ENCODE measurements at regions not wholly inside any gene's neighbourhood (a gene's known extent, or its start where the extent isn't known, plus 50 kb on each side); places are given as distances from the start of the nearest gene placed in this dataset.

- Mint-ChIP-seq H3K9me3 (no peaks in the 10 kb centered on the region), H3K27ac (peak overlapping the region; percentile 81), H3K36me3 (ENCODE audit: low read depth) (no peaks in the 10 kb centered on the region), H3K27me3 (ENCODE audit: low read depth) (peaks cover 6% of the 10 kb centered on the region), H3K4me3 (peak overlapping the region; percentile 17), H3K4me1 (ENCODE audit: low read depth) (peaks cover 26% of the 10 kb centered on the region)
- intact Hi-C loops (cut with micrococcal nuclease) = loop anchor here (1.0 to 5.0 kb wide), 8 partner anchors 20 to 620 kb away; partner anchors contain the start of genes CEBPZ, NDUFAF7 and RMDN2
- no peak for DNase-seq
- CTCF ChIA-PET = interaction anchor here (1.2 to 3.3 kb wide), 3 partner anchors 21 to 457 kb away, joined by 3 to 29 read pairs (median 8); no protein-coding TSS in a partner anchor
Observed at GRCh38 chr2:37851828-37852584, 73.1 kb upstream of the RMDN2 start.

GRCh38 chr2:37852585-37853014, 72.5 kb upstream of the RMDN2 start:
- Mint-ChIP-seq H3K9me3 (no peaks in the 10 kb centered on the region), H3K4me3 (no peak overlapping the region), H3K27me3 (ENCODE audit: low read depth) (peaks cover 6% of the 10 kb centered on the region), H3K27ac (peak overlapping the region; percentile 65), H3K4me1 (ENCODE audit: low read depth) (peaks cover 26% of the 10 kb centered on the region), H3K36me3 (ENCODE audit: low read depth) (no peaks in the 10 kb centered on the region)
- no peak for DNase-seq
- intact Hi-C loops (cut with micrococcal nuclease) = loop anchor here (1.0 to 5.0 kb wide), 5 partner anchors 20 to 620 kb away; partner anchors contain the start of genes CEBPZ, NDUFAF7 and RMDN2
- CTCF ChIA-PET = interaction anchor here (3.3 kb wide), 1 partner anchor 25 kb away, joined by 29 read pairs; no protein-coding TSS in a partner anchor

- intact Hi-C loops (cut with micrococcal nuclease) = loop anchor here (5.0 kb wide), 1 partner anchor 622 kb away; the partner anchor contains the start of genes CEBPZ and NDUFAF7
- DNase-seq = no peak
- no peak overlapping the region for H3K4me3 Mint-ChIP-seq
- CTCF ChIA-PET = interaction anchor here (1.1 to 3.0 kb wide), 6 partner anchors 15 to 440 kb away, joined by 3 to 20 read pairs (median 4); no protein-coding TSS in a partner anchor
- H3K27ac Mint-ChIP-seq = no peak overlapping the region
- peaks cover 26% of the 10 kb centered on the region for H3K4me1 Mint-ChIP-seq (ENCODE audit: low read depth)
- H3K36me3 Mint-ChIP-seq (ENCODE audit: low read depth) = no peaks in the 10 kb centered on the region
- H3K9me3 Mint-ChIP-seq = peaks cover 5% of the 10 kb centered on the region
- H3K27me3 Mint-ChIP-seq (ENCODE audit: low read depth) = peaks cover 6% of the 10 kb centered on the region
Observed at GRCh38 chr2:37854676-37855282, 70.3 kb upstream of the RMDN2 start.

- H3K27me3 Mint-ChIP-seq (ENCODE audit: low read depth) = peaks cover 9% of the 10 kb centered on the region
- DNase-seq = no peak
- H3K4me1 Mint-ChIP-seq (ENCODE audit: low read depth) = peaks cover 19% of the 10 kb centered on the region
- peaks cover 5% of the 10 kb centered on the region for H3K9me3 Mint-ChIP-seq
- intact Hi-C loops (cut with micrococcal nuclease) = no loop called here
- CTCF ChIA-PET = interaction anchor here (1.1 to 3.0 kb wide), 5 partner anchors 15 to 35 kb away, joined by 3 to 20 read pairs (median 3); no protein-coding TSS in a partner anchor
- no peak overlapping the region for H3K27ac Mint-ChIP-seq
- H3K4me3 Mint-ChIP-seq = no peak overlapping the region
- no peaks in the 10 kb centered on the region for H3K36me3 Mint-ChIP-seq (ENCODE audit: low read depth)
Observed at GRCh38 chr2:37855283-37856041, 69.6 kb upstream of the RMDN2 start.

- H3K27me3 Mint-ChIP-seq (ENCODE audit: low read depth) = peaks cover 9% of the 10 kb centered on the region
- peaks cover 15% of the 10 kb centered on the region for H3K4me1 Mint-ChIP-seq (ENCODE audit: low read depth)
- H3K9me3 Mint-ChIP-seq = peaks cover 5% of the 10 kb centered on the region
- CTCF ChIA-PET = interaction anchor here (1.3 to 3.0 kb wide), 2 partner anchors 22 to 34 kb away, joined by 4 to 20 read pairs; no protein-coding TSS in a partner anchor
- H3K4me3 Mint-ChIP-seq = no peak overlapping the region
- no peak overlapping the region for H3K27ac Mint-ChIP-seq
- intact Hi-C loops (cut with micrococcal nuclease) = no loop called here
- H3K36me3 Mint-ChIP-seq (ENCODE audit: low read depth) = no peaks in the 10 kb centered on the region
- no peak for DNase-seq
Observed at GRCh38 chr2:37856101-37856751, 68.9 kb upstream of the RMDN2 start.

GRCh38 chr2:37857575-37858399, 67.3 kb upstream of the RMDN2 start:
- intact Hi-C loops (cut with micrococcal nuclease) = no loop called here
- Mint-ChIP-seq H3K27ac (no peak overlapping the region), H3K27me3 (ENCODE audit: low read depth) (peaks cover 9% of the 10 kb centered on the region), H3K36me3 (ENCODE audit: low read depth) (no peaks in the 10 kb centered on the region), H3K4me1 (ENCODE audit: low read depth) (peaks cover 1% of the 10 kb centered on the region), H3K9me3 (peaks cover 5% of the 10 kb centered on the region), H3K4me3 (no peak overlapping the region)
- CTCF ChIA-PET = interaction anchor here (0.7 kb wide), 1 partner anchor 22 kb away, joined by 3 read pairs; no protein-coding TSS in a partner anchor
- no peak for DNase-seq

- no peak for DNase-seq
- H3K9me3 Mint-ChIP-seq = peaks cover 5% of the 10 kb centered on the region
- intact Hi-C loops (cut with micrococcal nuclease) = no loop called here
- CTCF ChIA-PET = interaction anchor here (0.7 kb wide), 1 partner anchor 22 kb away, joined by 3 read pairs; no protein-coding TSS in a partner anchor
- H3K36me3 Mint-ChIP-seq (ENCODE audit: low read depth) = no peaks in the 10 kb centered on the region
- H3K27me3 Mint-ChIP-seq (ENCODE audit: low read depth) = peaks cover 14% of the 10 kb centered on the region
- no peaks in the 10 kb centered on the region for H3K4me1 Mint-ChIP-seq (ENCODE audit: low read depth)
- H3K27ac Mint-ChIP-seq = no peak overlapping the region
- H3K4me3 Mint-ChIP-seq = no peak overlapping the region
Observed at GRCh38 chr2:37858400-37858711, 66.7 kb upstream of the RMDN2 start.

GRCh38 chr2:37858725-37859267, 66.3 kb upstream of the RMDN2 start:
- no peaks in the 10 kb centered on the region for H3K4me1 Mint-ChIP-seq (ENCODE audit: low read depth)
- H3K4me3 Mint-ChIP-seq = no peak overlapping the region
- no peaks in the 10 kb centered on the region for H3K36me3 Mint-ChIP-seq (ENCODE audit: low read depth)
- intact Hi-C loops (cut with micrococcal nuclease) = no loop called here
- H3K9me3 Mint-ChIP-seq = peaks cover 5% of the 10 kb centered on the region
- CTCF ChIA-PET = interaction anchor here (1.5 kb wide), 1 partner anchor 19 kb away, joined by 5 read pairs; no protein-coding TSS in a partner anchor
- DNase-seq = no peak
- no peak overlapping the region for H3K27ac Mint-ChIP-seq
- H3K27me3 Mint-ChIP-seq (ENCODE audit: low read depth) = peaks cover 18% of the 10 kb centered on the region

- Mint-ChIP-seq H3K4me1 (ENCODE audit: low read depth) (no peaks in the 10 kb centered on the region), H3K27me3 (ENCODE audit: low read depth) (peaks cover 14% of the 10 kb centered on the region), H3K9me3 (peaks cover 5% of the 10 kb centered on the region), H3K36me3 (ENCODE audit: low read depth) (no peaks in the 10 kb centered on the region), H3K27ac (no peak overlapping the region), H3K4me3 (no peak overlapping the region)
- DNase-seq = no peak
- CTCF ChIA-PET = no interaction called here
- intact Hi-C loops (cut with micrococcal nuclease) = no loop called here
Observed at GRCh38 chr2:37862620-37863019, 62.5 kb upstream of the RMDN2 start.

- CTCF ChIA-PET = no interaction called here
- no peaks in the 10 kb centered on the region for H3K36me3 Mint-ChIP-seq (ENCODE audit: low read depth)
- DNase-seq = no peak
- H3K4me3 Mint-ChIP-seq = no peak overlapping the region
- peaks cover 14% of the 10 kb centered on the region for H3K27me3 Mint-ChIP-seq (ENCODE audit: low read depth)
- peaks cover 3% of the 10 kb centered on the region for H3K9me3 Mint-ChIP-seq
- H3K27ac Mint-ChIP-seq = no peak overlapping the region
- intact Hi-C loops (cut with micrococcal nuclease) = no loop called here
- no peaks in the 10 kb centered on the region for H3K4me1 Mint-ChIP-seq (ENCODE audit: low read depth)
Observed at GRCh38 chr2:37864217-37864616, 60.9 kb upstream of the RMDN2 start.

GRCh38 chr2:37865640-37866039, 59.4 kb upstream of the RMDN2 start:
- H3K27ac Mint-ChIP-seq = no peak overlapping the region
- peaks cover 11% of the 10 kb centered on the region for H3K27me3 Mint-ChIP-seq (ENCODE audit: low read depth)
- CTCF ChIA-PET = interaction anchor here (0.5 kb wide), 1 partner anchor 452 kb away, joined by 5 read pairs; no protein-coding TSS in a partner anchor

More at GRCh38 chr2:37865640-37866039, 59.4 kb upstream of the RMDN2 start:
- H3K9me3 Mint-ChIP-seq = no peaks in the 10 kb centered on the region
- H3K36me3 Mint-ChIP-seq (ENCODE audit: low read depth) = no peaks in the 10 kb centered on the region
- H3K4me3 Mint-ChIP-seq = no peak overlapping the region
- no peak for DNase-seq
- H3K4me1 Mint-ChIP-seq (ENCODE audit: low read depth) = peaks cover 3% of the 10 kb centered on the region
- intact Hi-C loops (cut with micrococcal nuclease) = no loop called here

All from activated naive CD4-positive, alpha-beta T cell treated with anti-CD3 and anti-CD28 coated beads for 36 hours (primary cell).